HG02870 (cell line): ENCODE measurements at regions not wholly inside any gene's neighbourhood (a gene's known extent, or its start where the extent isn't known, plus 50 kb on each side); places are given as distances from the start of the nearest gene placed in this dataset.
"Not testable (repeated sequence)": the region's sequence is repeated elsewhere in the genome, so short reads cannot be mapped to it uniquely, and the experiment has no call there.

Source experiments
- ATAC-seq: cut with Tn5 transposase; IDR thresholded peaks from one replicate; pipeline ENCODE4 v1.9.1; 2021; ENCODE audit warnings: mild to moderate bottlenecking, moderate library complexity; ENCODE audit not compliant: unreplicated experiment

GRCh38 chr5:92836855-92837755 is 743.9 kb downstream of the NR2F1-AS1 start:
- no peak for ATAC-seq

GRCh38 chr5:92835712-92836111 is 745.3 kb downstream of the NR2F1-AS1 start:
- no peak for ATAC-seq

GRCh38 chr5:92823551-92823950 is 757.5 kb downstream of the NR2F1-AS1 start:
- not testable (repeated sequence) for ATAC-seq

GRCh38 chr5:92822183-92822582 is 758.8 kb downstream of the NR2F1-AS1 start:
- no peak for ATAC-seq

- ATAC-seq: no peak
These were observed 771.1 kb downstream of the NR2F1-AS1 start for GRCh38 chr5:92809855-92810465.

- ATAC-seq: no peak
These were observed 772.5 kb downstream of the NR2F1-AS1 start for GRCh38 chr5:92808474-92808873.

- ATAC-seq: no peak
These were observed 773.9 kb downstream of the NR2F1-AS1 start for GRCh38 chr5:92807085-92807484.

GRCh38 chr5:92805446-92805845 is 775.6 kb downstream of the NR2F1-AS1 start:
- ATAC-seq: no peak

GRCh38 chr5:92801911-92802310 is 779.1 kb downstream of the NR2F1-AS1 start:
- ATAC-seq: no peak

GRCh38 chr5:92800365-92800764 is 780.7 kb downstream of the NR2F1-AS1 start:
- ATAC-seq: no peak

GRCh38 chr5:92795633-92796032 is 785.4 kb downstream of the NR2F1-AS1 start:
- no peak for ATAC-seq

GRCh38 chr5:92780057-92780456 is 801.0 kb downstream of the NR2F1-AS1 start:
- ATAC-seq: no peak

GRCh38 chr5:92779536-92779935 is 801.5 kb downstream of the NR2F1-AS1 start:
- ATAC-seq: no peak

- no peak for ATAC-seq
These were observed 802.8 kb downstream of the NR2F1-AS1 start for GRCh38 chr5:92778261-92778660.

GRCh38 chr5:92777421-92777820 is 803.6 kb downstream of the NR2F1-AS1 start:
- ATAC-seq: no peak

- ATAC-seq: no peak
These were observed 805.1 kb downstream of the NR2F1-AS1 start for GRCh38 chr5:92775711-92776615.

GRCh38 chr5:92769978-92770377 is 811.0 kb downstream of the NR2F1-AS1 start:
- ATAC-seq: no peak

GRCh38 chr5:92761585-92761984 is 819.4 kb downstream of the NR2F1-AS1 start:
- no peak for ATAC-seq

GRCh38 chr5:92760550-92760949 is 820.5 kb downstream of the NR2F1-AS1 start:
- ATAC-seq: no peak

GRCh38 chr5:92758552-92758951 is 822.5 kb downstream of the NR2F1-AS1 start:
- ATAC-seq: no peak

GRCh38 chr5:92749943-92750342 is 831.1 kb downstream of the NR2F1-AS1 start:
- ATAC-seq: no peak
